Effector CD4-positive, alpha-beta T cell (primary cell): ENCODE measurements at regions not wholly inside any gene's neighbourhood (a gene's known extent, or its start where the extent isn't known, plus 50 kb on each side); places are given as distances from the start of the nearest gene placed in this dataset.
"Not testable (repeated sequence)": the region's sequence is repeated elsewhere in the genome, so short reads cannot be mapped to it uniquely, and the experiment has no call there.

Source experiments
- DNase-seq: peaks from one replicate; pipeline ENCODE4 v3.0.0-alpha.2; 2020

- DNase-seq: not testable (repeated sequence)
These were observed 56.8 kb downstream of the ATP6V0E2 start for GRCh38 chr7:149930374-149931068.

- not testable (repeated sequence) for DNase-seq
These were observed 60.0 kb downstream of the ATP6V0E2 start for GRCh38 chr7:149933776-149934175.

DNA sequence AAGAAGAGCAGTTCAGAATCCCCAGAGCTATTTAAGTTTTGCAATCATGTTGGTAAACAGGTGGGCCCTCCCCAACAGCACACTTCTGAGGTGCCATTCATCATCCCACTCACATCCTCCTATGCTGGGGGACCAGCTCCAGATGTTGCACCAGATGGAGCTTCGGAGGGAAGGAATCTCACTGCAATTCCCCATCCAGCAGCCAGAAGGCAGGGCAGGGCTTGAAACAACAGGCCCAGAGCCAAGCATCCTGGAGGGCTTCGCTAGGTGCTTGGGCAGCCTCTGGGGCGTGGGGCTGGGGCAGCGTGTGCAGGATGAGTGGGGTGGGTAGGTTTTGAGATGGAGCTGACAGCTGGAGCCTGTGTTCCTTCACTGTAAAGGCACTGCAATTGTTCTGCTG lies 73.6 kb downstream of the ATP6V0E2 start:
- DNase-seq: not testable (repeated sequence)

DNA sequence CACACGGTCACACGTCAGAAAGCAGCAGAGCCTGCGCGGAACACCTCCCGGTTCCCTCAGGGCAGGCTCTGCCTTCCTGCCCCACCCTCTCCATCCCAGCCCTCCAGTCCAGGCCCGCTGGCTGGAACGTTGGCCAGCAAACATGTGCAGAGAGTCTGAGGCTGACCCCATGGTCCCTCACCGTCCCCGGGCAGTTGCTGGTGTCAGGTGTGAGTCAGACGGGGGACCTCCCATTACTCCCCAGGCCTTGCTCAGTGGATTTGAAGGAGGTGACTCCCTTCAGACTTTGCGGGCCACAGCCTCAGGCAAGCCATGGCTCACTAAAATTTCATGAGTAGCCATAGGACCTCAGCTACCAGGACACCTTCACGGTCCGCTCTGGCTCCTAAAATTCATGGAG lies 74.7 kb downstream of the ATP6V0E2 start:
- not testable (repeated sequence) for DNase-seq

DNA sequence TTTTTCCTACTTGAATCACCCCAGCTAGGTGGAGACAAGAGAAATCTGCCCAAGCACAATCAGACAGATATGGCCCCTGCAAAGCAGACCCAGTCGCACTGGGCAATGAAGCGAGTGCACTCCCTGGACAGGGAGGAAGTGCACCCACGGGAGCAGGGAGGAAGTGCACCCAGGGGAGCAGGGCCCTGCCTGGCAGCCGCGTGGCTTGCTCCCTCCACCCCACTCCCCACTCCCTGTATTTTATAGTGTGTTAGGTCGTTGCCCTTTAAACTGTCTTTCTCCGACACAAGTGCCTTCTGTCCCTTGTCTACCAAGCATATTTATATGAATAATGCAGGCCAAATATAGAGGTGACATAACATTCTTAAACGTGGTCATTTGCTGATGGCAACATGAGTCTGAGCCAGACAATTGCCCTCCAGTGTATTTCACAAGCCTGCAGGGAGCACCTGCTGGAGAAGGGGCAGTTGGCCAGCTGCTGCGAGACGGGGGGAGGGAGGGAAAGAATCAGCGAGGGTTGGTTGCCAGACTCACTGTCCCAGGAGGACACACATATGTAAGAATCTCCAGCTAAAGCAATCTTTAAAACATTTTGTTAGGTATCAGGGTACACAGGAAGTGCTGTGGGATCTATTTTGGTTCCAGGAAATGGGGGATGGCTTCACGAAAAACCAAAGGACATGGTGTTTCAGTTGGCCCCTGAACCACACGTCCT lies 76.3 kb downstream of the ATP6V0E2 start:
- not testable (repeated sequence) for DNase-seq

GRCh38 chr7:149950578-149950924 lies 76.8 kb downstream of the ATP6V0E2 start:
- DNase-seq: not testable (repeated sequence)

DNA sequence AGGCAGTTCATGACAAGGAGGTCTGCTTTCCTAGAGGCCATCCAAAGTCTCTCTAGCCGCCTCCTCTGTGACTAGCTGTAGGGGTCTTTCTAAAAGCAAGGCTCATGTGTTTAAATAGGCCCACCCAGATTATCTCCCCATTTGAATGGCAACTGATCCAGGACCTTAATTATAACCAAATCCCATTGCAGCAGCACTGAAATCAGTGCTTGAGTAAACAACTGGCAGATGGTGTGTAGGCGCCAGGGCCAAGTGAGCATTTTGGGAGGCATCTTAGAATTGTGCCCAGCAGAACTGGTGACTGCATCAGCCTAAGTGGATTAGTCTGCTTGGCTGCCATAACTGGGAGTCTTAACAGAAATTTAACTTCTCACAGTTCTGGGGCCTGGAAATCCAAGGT lies 77.8 kb downstream of the ATP6V0E2 start:
- not testable (repeated sequence) for DNase-seq

DNA sequence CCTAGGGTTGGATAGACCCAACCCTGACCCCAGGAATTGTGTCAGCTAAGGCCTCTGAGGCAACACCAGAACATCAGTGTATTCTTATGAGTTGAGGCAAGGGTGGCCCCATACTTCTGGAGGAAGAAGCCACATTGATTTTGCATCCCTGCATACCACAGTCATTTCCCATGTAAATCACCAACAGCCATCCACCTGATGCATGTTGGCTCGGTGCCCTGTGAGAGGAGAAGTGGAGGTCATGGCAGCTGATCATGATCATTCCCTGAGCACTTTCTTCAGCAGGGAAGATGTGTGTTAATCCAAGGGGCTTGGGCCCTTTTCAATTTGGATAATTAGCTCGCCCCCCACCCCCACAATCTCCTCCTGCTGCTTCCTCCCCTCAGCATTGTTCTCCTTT lies 85.1 kb downstream of the ATP6V0E2 start:
- not testable (repeated sequence) for DNase-seq

DNA sequence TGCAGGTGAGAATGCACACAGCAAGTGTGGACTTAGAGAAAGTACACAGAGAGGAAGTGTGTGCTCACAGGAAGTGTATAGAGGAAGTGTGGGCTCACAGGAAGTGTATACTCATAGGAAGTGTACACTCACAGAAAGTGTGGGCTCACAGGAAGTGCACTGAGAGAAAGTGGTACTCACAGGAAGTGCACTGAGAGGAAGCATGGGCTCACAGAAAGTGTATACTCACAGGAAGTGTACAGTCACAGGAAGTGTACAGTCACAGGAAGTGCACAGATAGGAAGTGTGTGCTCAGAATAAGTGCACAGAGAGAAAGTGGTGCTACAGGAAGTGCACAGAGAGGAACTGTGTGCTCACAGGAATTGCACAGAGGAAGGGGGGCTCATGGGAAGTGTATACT lies 87.1 kb downstream of the ATP6V0E2 start:
- not testable (repeated sequence) for DNase-seq

DNA sequence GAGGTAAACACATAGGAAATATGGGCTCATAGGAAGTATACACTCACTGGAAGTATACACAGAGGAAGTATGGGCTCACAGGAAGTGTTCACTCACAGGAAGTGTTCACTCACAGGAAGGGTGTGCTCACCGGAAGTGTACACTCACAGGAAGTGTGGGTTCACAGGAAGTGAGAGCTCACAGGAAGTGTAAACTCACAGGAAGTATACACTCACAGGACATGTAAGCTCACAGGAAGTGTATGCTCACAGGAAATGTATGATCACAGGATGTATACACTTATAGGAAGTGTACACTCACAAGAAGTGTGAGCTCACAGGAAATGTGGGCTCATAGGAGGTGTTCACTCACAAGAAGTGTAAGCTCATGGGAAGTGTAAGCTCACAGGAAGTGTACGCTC lies 88.1 kb downstream of the ATP6V0E2 start:
- not testable (repeated sequence) for DNase-seq

- not testable (repeated sequence) for DNase-seq
These were observed 89.0 kb downstream of the ATP6V0E2 start for GRCh38 chr7:149962685-149963319.

DNA sequence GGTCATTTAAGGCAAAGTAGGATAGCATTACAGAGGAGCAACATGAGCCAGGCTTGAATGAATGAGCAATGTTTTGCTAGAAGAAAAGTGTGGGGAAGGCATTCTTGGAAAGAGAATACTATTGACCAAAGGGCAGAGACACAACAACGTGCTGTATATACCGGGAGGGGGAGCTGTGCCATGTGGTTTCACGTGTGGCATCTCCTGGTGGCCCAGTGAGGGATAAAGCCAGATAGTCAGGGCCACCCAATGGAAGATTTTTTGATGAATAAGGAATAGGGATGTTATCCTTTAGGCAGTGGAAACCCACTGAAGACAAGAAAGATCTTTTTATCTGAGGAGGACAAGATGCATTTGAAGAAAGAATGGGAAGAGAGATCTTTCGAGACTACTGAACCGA lies 90.2 kb downstream of the ATP6V0E2 start:
- DNase-seq: not testable (repeated sequence)

GRCh38 chr7:149966444-149966843 lies 92.7 kb downstream of the ATP6V0E2 start:
- DNase-seq: not testable (repeated sequence)

DNA sequence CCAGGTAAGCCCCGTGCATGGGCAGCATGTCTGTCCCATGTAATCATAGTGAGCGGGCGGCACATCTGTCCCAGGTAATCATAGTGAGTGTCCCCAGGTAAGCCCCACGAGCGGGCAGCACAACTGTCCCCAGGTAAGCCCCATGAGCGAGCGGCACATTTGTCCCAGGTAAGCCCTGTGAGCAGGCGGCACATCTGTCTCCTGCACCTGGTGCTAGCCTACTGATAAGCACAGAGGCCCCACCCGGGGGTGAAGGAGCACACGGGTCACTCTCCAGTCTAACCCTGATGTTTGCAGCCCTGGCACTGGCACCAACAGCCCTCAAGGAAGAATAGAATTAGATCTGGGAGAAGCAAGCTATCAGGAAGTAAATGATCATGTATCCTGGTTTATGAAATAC lies 99.2 kb downstream of the ATP6V0E2 start:
- DNase-seq: not testable (repeated sequence)

- not testable (repeated sequence) for DNase-seq
These were observed 99.9 kb downstream of the ATP6V0E2 start for GRCh38 chr7:149973681-149974080.

DNA sequence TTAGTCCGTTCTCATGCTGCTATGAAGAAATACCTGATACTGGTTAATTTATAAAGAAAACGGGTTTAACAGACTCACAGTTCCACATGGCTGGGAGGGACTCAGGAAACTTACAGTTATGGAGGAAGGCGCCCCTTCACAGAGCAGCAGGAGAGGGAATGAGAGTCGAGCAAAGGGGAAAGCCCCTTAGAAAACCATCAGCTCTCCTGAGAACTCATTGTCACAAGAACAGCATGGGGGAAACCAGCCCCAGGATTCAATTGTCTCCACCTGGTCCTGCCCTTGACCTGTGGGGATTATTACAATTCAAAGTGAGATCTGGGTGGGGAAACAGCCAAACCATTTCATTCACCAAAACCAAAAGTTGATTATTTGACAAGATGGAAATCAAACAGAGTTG lies 101.8 kb downstream of the ATP6V0E2 start:
- DNase-seq: not testable (repeated sequence)

- DNase-seq: not testable (repeated sequence)
These were observed 104.8 kb downstream of the ATP6V0E2 start for GRCh38 chr7:149978537-149978936.

DNA sequence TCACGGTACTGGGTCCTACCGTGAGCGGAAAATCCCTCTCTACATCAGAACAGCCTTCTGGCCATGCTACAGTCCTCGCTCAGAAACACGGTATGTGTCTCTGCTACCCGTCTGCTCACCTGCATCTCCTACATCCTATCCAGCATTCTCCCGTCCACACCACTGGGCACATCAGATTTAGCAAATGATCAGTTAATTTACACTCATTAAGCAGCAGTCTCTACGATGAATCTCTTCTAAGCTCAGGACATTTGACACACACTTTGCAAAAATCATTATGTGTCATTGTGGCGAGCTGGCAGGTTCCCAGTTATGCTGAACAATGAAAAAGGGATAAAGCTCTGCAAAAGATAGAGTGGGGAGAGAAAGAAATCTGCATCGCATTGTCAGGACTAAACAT lies 105.2 kb downstream of the ATP6V0E2 start:
- not testable (repeated sequence) for DNase-seq

DNA sequence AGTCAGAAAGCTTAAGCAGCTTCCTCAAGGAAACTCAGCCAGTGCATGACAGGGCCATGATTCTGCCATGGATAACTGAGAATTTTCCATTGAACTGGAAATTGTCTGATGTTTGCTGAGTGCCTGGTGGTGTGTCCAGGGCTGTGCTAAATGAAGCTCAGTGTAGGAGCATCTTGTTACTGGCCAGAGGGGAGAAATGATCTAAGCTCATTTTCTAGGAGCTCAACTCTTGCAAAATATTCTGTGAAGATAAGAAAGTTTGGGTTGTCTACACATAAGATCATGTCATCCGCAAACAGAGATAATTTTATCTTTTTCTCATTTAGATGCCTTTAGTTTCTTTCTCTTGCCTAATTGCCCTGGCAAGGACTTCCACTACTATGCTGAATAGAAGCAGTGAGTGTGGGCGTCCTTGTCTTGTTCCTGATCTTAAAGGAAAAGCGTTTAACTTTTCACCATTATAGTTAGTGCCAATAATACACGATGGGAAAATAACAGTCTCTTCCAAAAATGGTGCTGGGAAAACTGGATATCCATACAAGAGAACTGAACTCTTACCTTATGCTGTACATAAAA lies 108.9 kb downstream of the ATP6V0E2 start:
- DNase-seq: not testable (repeated sequence)

DNA sequence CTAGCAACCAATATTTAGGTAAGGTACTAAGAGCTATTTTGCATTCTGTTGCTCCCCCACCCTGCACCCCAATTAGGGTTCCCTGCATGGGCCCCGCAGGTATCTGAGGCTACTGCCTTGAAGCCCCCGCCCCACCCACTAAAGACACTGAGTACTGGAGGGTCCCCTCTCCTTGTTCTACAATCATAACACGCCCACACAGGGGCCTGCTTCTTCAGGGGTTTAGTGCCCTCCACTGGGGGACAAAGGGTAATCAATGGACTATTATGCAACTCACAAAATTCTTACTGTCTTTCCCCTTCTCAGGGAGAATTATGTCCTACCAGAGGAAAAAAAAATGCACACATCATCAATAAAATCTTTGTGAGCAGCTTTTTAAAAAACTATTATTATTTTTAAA lies 113.1 kb downstream of the ATP6V0E2 start:
- not testable (repeated sequence) for DNase-seq

DNA sequence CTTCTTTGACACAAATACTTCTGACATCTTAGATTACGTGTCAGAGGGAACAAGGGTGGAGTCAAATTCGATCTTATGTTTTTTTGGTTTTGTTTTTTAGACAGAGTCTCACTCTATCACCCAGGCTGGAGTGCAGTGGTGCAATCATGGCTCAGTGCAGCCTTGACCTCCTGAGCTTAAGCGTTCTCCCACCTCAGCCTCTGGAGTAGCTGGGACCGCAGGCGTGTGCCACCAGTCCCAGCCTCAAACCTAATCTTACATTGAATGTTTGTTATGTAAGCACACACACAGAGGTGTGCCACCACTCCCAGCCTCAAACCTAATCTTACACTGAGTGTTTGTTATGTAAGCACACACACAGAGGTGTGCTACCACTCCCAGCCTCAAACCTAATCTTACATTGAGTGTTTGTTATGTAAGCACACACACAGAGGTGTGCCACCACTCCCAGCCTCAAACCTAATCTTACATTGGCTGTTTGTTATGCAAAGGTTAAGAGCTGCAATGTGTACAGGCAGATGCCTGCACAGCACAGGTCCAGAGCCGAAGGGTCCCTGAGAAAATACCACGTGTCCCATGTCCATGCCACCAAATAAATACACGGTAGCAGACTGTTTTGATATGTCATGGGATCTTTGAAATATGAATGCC lies 118.0 kb downstream of the ATP6V0E2 start:
- DNase-seq: not testable (repeated sequence)

GRCh38 chr7:149992366-149992765 lies 118.6 kb downstream of the ATP6V0E2 start:
- DNase-seq: not testable (repeated sequence)
